ENCODE measurements at regions not wholly inside any gene's neighbourhood (a gene's known extent, or its start where the extent isn't known, plus 50 kb on each side); places are given as distances from the start of the nearest gene placed in this dataset.

- Histone ChIP-seq H3K4ac (ENCODE audit: low read depth, low read length) (no peak overlapping the region), H2AK5ac (ENCODE audit: low read depth, low read length) (no peak overlapping the region), H3K4me1 (ENCODE audit: control insufficient read depth, insufficient read depth, low read length) (no peaks in the 10 kb centered on the region), H3K4me3 (ENCODE audit: insufficient read depth, low read depth, low read length) (no peak overlapping the region), H3K9me3 (ENCODE audit: control insufficient read depth, insufficient read depth, low read length) (peaks cover 13% of the 10 kb centered on the region), H3K9ac (ENCODE audit: low read depth, low read length) (no peak overlapping the region), H3K14ac (replicated peaks; ENCODE audit: low read depth, low read length) (no peak overlapping the region), H3K23ac (ENCODE audit: low read depth, low read length) (no peak overlapping the region), H2BK20ac (ENCODE audit: low read depth, low read length) (no peak overlapping the region), H2BK5ac (ENCODE audit: low read depth, low read length, poor library complexity, severe bottlenecking) (no peak overlapping the region), H3K56ac (ENCODE audit: extremely low read depth, insufficient read depth, low read length) (no peak overlapping the region), H4K8ac (ENCODE audit: low read depth in 2 of 2, low read length in 2 of 2) (no peak overlapping the region), H3K27ac (ENCODE audit: insufficient read depth, low read length) (no peak overlapping the region), H2BK120ac (ENCODE audit: low read depth, low read length) (no peak overlapping the region), H3K4me2 (ENCODE audit: low read depth, low read length) (no peak overlapping the region), H2AK9ac (replicated peaks; ENCODE audit: low read depth, low read length, poor library complexity) (no peak overlapping the region), H4K20me1 (ENCODE audit: insufficient read depth, low read length) (no peaks in the 10 kb centered on the region), H3K36me3 (ENCODE audit: control insufficient read depth, insufficient read depth, low read length) (no peaks in the 10 kb centered on the region), H2BK15ac (ENCODE audit: low read depth, low read length) (no peak overlapping the region), H3K79me1 (ENCODE audit: low read depth in 1 of 2, low read length in 2 of 2) (no peaks in the 10 kb centered on the region), H4K5ac (ENCODE audit: low read depth, low read length) (no peak overlapping the region), H3K9me1 (ENCODE audit: insufficient read depth, low read length) (no peaks in the 10 kb centered on the region), H3K27me3 (ENCODE audit: control insufficient read depth, insufficient read depth, low read length) (no peaks in the 10 kb centered on the region), H3K18ac (ENCODE audit: low read depth, low read length) (no peak overlapping the region), H2AFZ (replicated peaks; ENCODE audit: low read length, poor library complexity) (no peak overlapping the region), H4K91ac (ENCODE audit: insufficient read depth, low read depth, low read length) (no peak overlapping the region)
- no peak for ATAC-seq (ENCODE audit: low read depth)
- CTCF ChIA-PET, result no interaction called here
- 20% methylated on average over 1 of the region's 5 CpGs; no CpG with 5 or more reads in 1 of the 2 experiments for WGBS, 2 experiments (ENCODE audit: extremely low coverage in 2 of 2, insufficient read length in 1 of 2)
- dilution Hi-C loops (cut with HindIII; ENCODE audit: low sequenced_read_pairs, unreplicated experiment) (no loop called here), intact Hi-C loops (cut with micrococcal nuclease) (no loop called here), in situ Hi-C loops (cut with MboI; ENCODE audit: low sequenced_read_pairs) (no loop called here)
- POLR2A ChIA-PET (ENCODE audit: unreplicated experiment), result no interaction called here
- no TSS peak for BruUV-seq (replicated peaks)
- no peak for DNase-seq
- TF ChIP-seq NFE2L2 (IDR thresholded peaks at IDR 0.05; ENCODE audit: low read depth, low read length), result no peak
- no peak for TF ChIP-seq RAD21 (IDR thresholded peaks at IDR 0.05; ENCODE audit: low read length)
- TF ChIP-seq, protein P1, sequence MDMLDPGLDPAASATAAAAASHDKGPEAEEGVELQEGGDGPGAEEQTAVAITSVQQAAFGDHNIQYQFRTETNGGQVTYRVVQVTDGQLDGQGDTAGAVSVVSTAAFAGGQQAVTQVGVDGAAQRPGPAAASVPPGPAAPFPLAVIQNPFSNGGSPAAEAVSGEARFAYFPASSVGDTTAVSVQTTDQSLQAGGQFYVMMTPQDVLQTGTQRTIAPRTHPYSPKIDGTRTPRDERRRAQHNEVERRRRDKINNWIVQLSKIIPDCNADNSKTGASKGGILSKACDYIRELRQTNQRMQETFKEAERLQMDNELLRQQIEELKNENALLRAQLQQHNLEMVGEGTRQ (IDR thresholded peaks at IDR 0.05; ENCODE audit: low read depth, low read length), result no peak
- TF ChIP-seq MAFK (IDR thresholded peaks at IDR 0.05; ENCODE audit: low read depth, low read length), result no peak
- no peak for TF ChIP-seq BHLHE40 (IDR thresholded peaks at IDR 0.05; ENCODE audit: low read depth, low read length)
- no peak for TF ChIP-seq MAZ (IDR thresholded peaks at IDR 0.05; ENCODE audit: borderline replicate concordance, low read depth, low read length)
- TF ChIP-seq RFX5 (IDR thresholded peaks at IDR 0.05; ENCODE audit: low read depth, low read length), result no peak
- no peak for TF ChIP-seq MXI1 (IDR thresholded peaks at IDR 0.05; ENCODE audit: borderline replicate concordance, low read depth, low read length)
- TF ChIP-seq RCOR1 (IDR thresholded peaks at IDR 0.05; ENCODE audit: insufficient replicate concordance, low read length), result no peak
- TF ChIP-seq FOS (IDR thresholded peaks at IDR 0.05; ENCODE audit: low read depth, low read length), result no peak
- no peak for TF ChIP-seq CEBPB (IDR thresholded peaks at IDR 0.05; ENCODE audit: low read depth, low read length)
- no peak for TF ChIP-seq POLR2A (IDR thresholded peaks at IDR 0.05; ENCODE audit: low read depth, low read length)
- no peak for TF ChIP-seq CTCF (conservative IDR thresholded peaks at IDR 0.05; ENCODE audit: low read depth, low read length)
- TF ChIP-seq, protein P2, sequence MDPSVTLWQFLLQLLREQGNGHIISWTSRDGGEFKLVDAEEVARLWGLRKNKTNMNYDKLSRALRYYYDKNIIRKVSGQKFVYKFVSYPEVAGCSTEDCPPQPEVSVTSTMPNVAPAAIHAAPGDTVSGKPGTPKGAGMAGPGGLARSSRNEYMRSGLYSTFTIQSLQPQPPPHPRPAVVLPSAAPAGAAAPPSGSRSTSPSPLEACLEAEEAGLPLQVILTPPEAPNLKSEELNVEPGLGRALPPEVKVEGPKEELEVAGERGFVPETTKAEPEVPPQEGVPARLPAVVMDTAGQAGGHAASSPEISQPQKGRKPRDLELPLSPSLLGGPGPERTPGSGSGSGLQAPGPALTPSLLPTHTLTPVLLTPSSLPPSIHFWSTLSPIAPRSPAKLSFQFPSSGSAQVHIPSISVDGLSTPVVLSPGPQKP (IDR thresholded peaks at IDR 0.05; ENCODE audit: borderline replicate concordance, low read depth, low read length), result no peak
- no peak for TF ChIP-seq SMC3 (IDR thresholded peaks at IDR 0.05; ENCODE audit: low read depth, low read length)
- TF ChIP-seq CHD1 (IDR thresholded peaks at IDR 0.05; ENCODE audit: low read depth, low read length), result no peak
Observed at GRCh38 chr2:117613101-117613500, 201.4 kb upstream of the DDX18 start.
